OCI-LY1 (cell line): ENCODE measurements at regions not wholly inside any gene's neighbourhood (a gene's known extent, or its start where the extent isn't known, plus 50 kb on each side); places are given as distances from the start of the nearest gene placed in this dataset.

Experiments
- H2AFZ ChIP-seq: fragments of 200-600 bp; sonication (generic), shearing (Covaris generic); 2 replicates; pipeline ENCODE4 v1.6.0; 2014; ENCODE audit warnings: antibody characterized with exemption, mild to moderate bottlenecking, low read length
- H3F3A ChIP-seq: fragments of 200-600 bp; sonication (generic), shearing (Covaris generic); 2 replicates; pipeline ENCODE4 v1.6.0; 2014; ENCODE audit warnings: mild to moderate bottlenecking, antibody characterized with exemption, low read length, moderate library complexity; ENCODE audit not compliant: insufficient read depth
- H3K27ac ChIP-seq: fragments of 200-600 bp; sonication (generic); 2 replicates; pipeline ENCODE4 v1.5.1; 2014; ENCODE audit warnings: low read length, mixed run types, mild to moderate bottlenecking, low read depth; ENCODE audit not compliant: poor library complexity, severe bottlenecking
- H3K27me3 ChIP-seq: fragments of 200-600 bp; sonication (generic); 2 replicates; pipeline ENCODE4 v1.6.0; 2014; ENCODE audit warnings: antibody characterized with exemption, mild to moderate bottlenecking, low read length, moderate library complexity; ENCODE audit not compliant: insufficient read depth
- H3K36me3 ChIP-seq: fragments of 200-600 bp; sonication (generic); 2 replicates; pipeline ENCODE4 v1.6.1; 2014; ENCODE audit warnings: mild to moderate bottlenecking, antibody characterized with exemption, low read length, moderate library complexity, mixed read lengths; ENCODE audit not compliant: insufficient read depth
- H3K4me1 ChIP-seq: fragments of 200-600 bp; sonication (generic); 2 replicates; pipeline ENCODE4 v1.5.1; 2014; ENCODE audit warnings: mild to moderate bottlenecking, low read length, moderate library complexity; ENCODE audit not compliant: insufficient read depth, severe bottlenecking
- H3K4me2 ChIP-seq: fragments of 200-600 bp; sonication (generic), shearing (Covaris generic); 2 replicates; pipeline ENCODE4 v1.6.1; 2014; ENCODE audit warnings: low read length
- H3K4me3 ChIP-seq: fragments of 200-600 bp; sonication (generic); 2 replicates; pipeline ENCODE4 v1.5.1; 2014; ENCODE audit warnings: low read length, low read depth, mild to moderate bottlenecking, mixed read lengths; ENCODE audit not compliant: poor library complexity, severe bottlenecking
- H3K79me2 ChIP-seq: fragments of 200-600 bp; shearing (Covaris generic); 2 replicates; pipeline ENCODE4 v1.6.1; 2016; ENCODE audit warnings: mixed run types, low read length, mixed read lengths; ENCODE audit not compliant: insufficient read depth
- H3K9ac ChIP-seq: fragments of 200-600 bp; sonication (generic), shearing (Covaris generic); 2 replicates; pipeline ENCODE4 v1.6.1; 2014; ENCODE audit warnings: mild to moderate bottlenecking, low read length, mixed read lengths
- H3K9me2 ChIP-seq: fragments of 200-600 bp; sonication (generic), shearing (Covaris generic); 2 replicates; pipeline ENCODE4 v1.6.1; 2014; ENCODE audit warnings: low read depth, mild to moderate bottlenecking, low read length, mixed read lengths
- H3K9me3 ChIP-seq: fragments of 200-600 bp; shearing (Covaris generic); 2 replicates; pipeline ENCODE4 v1.6.1; 2014; ENCODE audit warnings: low read length, mixed read lengths
- H4K20me1 ChIP-seq: fragments of 200-600 bp; sonication (generic), shearing (Covaris generic); 2 replicates; pipeline ENCODE4 v1.6.0; 2016; ENCODE audit warnings: mild to moderate bottlenecking, low read length; ENCODE audit not compliant: insufficient read depth
- EZH2 ChIP-seq: fragments of 200-600 bp; sonication (generic), shearing (Covaris generic); IDR thresholded peaks from 2 replicates; pipeline ENCODE4 v1.8.0; 2017; ENCODE audit warnings: borderline replicate concordance, mixed run types, mild to moderate bottlenecking, antibody characterized with exemption, low read length, moderate library complexity, mixed read lengths
- TF ChIP-seq, protein P1 (sequence below): fragments of 200-600 bp; sonication (generic), shearing (Covaris generic); IDR thresholded peaks from 2 replicates; pipeline ENCODE4 v1.5.1; 2017; ENCODE audit warnings: mild to moderate bottlenecking, antibody characterized with exemption, low read length, moderate library complexity, mixed read lengths

GRCh38 chr3:153972862-153973261 lies 148.3 kb upstream of the ARHGEF26 start:
- H3K4me1 ChIP-seq, result no peaks in the 10 kb centered on the region

GRCh38 chr3:153973722-153974265 lies 147.4 kb upstream of the ARHGEF26 start:
- Histone ChIP-seq H3K9me3 (no peaks in the 10 kb centered on the region), H3K27ac (no peak overlapping the region), H3K9ac (no peak overlapping the region), H3K36me3 (no peaks in the 10 kb centered on the region), H3K4me3 (no peak overlapping the region), H3F3A (no peaks in the 10 kb centered on the region), H3K79me2 (no peaks in the 10 kb centered on the region), H3K4me2 (no peak overlapping the region), H3K9me2 (no peaks in the 10 kb centered on the region), H3K4me1 (no peaks in the 10 kb centered on the region), H2AFZ (no peak overlapping the region), H4K20me1 (no peaks in the 10 kb centered on the region), H3K27me3 (no peaks in the 10 kb centered on the region)
- TF ChIP-seq, protein P1, sequence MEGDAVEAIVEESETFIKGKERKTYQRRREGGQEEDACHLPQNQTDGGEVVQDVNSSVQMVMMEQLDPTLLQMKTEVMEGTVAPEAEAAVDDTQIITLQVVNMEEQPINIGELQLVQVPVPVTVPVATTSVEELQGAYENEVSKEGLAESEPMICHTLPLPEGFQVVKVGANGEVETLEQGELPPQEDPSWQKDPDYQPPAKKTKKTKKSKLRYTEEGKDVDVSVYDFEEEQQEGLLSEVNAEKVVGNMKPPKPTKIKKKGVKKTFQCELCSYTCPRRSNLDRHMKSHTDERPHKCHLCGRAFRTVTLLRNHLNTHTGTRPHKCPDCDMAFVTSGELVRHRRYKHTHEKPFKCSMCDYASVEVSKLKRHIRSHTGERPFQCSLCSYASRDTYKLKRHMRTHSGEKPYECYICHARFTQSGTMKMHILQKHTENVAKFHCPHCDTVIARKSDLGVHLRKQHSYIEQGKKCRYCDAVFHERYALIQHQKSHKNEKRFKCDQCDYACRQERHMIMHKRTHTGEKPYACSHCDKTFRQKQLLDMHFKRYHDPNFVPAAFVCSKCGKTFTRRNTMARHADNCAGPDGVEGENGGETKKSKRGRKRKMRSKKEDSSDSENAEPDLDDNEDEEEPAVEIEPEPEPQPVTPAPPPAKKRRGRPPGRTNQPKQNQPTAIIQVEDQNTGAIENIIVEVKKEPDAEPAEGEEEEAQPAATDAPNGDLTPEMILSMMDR, result no peak
- TF ChIP-seq EZH2, result no peak

More at GRCh38 chr3:153972862-153973261, 148.3 kb upstream of the ARHGEF26 start:
- Histone ChIP-seq H3F3A (no peaks in the 10 kb centered on the region), H4K20me1 (no peaks in the 10 kb centered on the region), H3K27ac (no peak overlapping the region), H3K36me3 (no peaks in the 10 kb centered on the region), H2AFZ (no peak overlapping the region), H3K27me3 (no peaks in the 10 kb centered on the region), H3K9me3 (no peaks in the 10 kb centered on the region), H3K79me2 (no peaks in the 10 kb centered on the region), H3K4me2 (no peak overlapping the region), H3K4me3 (no peak overlapping the region), H3K9me2 (no peaks in the 10 kb centered on the region), H3K9ac (no peak overlapping the region)
- TF ChIP-seq, protein P1, result no peak
- no peak for TF ChIP-seq EZH2

GRCh38 chr3:153974614-153975013 lies 146.6 kb upstream of the ARHGEF26 start:
- TF ChIP-seq EZH2, result no peak
- TF ChIP-seq, protein P1, result no peak

More at GRCh38 chr3:153974614-153975013, 146.6 kb upstream of the ARHGEF26 start:
- Histone ChIP-seq H3K79me2 (no peaks in the 10 kb centered on the region), H3K9me3 (no peaks in the 10 kb centered on the region), H3K9me2 (no peaks in the 10 kb centered on the region), H3K27ac (no peak overlapping the region), H3K4me2 (no peak overlapping the region), H3K4me1 (no peaks in the 10 kb centered on the region), H2AFZ (no peak overlapping the region), H3K9ac (no peak overlapping the region), H3F3A (no peaks in the 10 kb centered on the region), H4K20me1 (no peaks in the 10 kb centered on the region), H3K36me3 (no peaks in the 10 kb centered on the region), H3K4me3 (no peak overlapping the region), H3K27me3 (no peaks in the 10 kb centered on the region)
